ENCODE measurements at regions not wholly inside any gene's neighbourhood (a gene's known extent, or its start where the extent isn't known, plus 50 kb on each side); places are given as distances from the start of the nearest gene placed in this dataset.

GRCh38 chr2:155320236-155320635, 621.7 kb downstream of the KCNJ3 start:
- H3K4me3 ChIP-seq (ENCODE audit: low read depth, low read length): no peak overlapping the region
- H3K27me3 Mint-ChIP-seq: no peaks in the 10 kb centered on the region
- no peaks in the 10 kb centered on the region for H3K27me3 ChIP-seq (ENCODE audit: control insufficient read depth, insufficient read depth, low read length)
- no peak overlapping the region for H3K27ac Mint-ChIP-seq
- H3K9me3 ChIP-seq (ENCODE audit: control insufficient read depth in 2 of 2, low read length in 2 of 2): no peaks in the 10 kb centered on the region
- peaks cover 0 to 4% (median 3%) of the 10 kb centered on the region in 7 donors for H3K9me3 Mint-ChIP-seq
- no peaks in the 10 kb centered on the region for H3K4me1 ChIP-seq (ENCODE audit: control insufficient read depth, insufficient read depth, low read length, poor library complexity, severe bottlenecking)
- no peak overlapping the region for H3K4me3 Mint-ChIP-seq
- no peak for DNase-seq
- H3K27ac ChIP-seq (ENCODE audit: insufficient read depth, low read length, poor library complexity, severe bottlenecking): no peak overlapping the region
- H3K36me3 ChIP-seq (ENCODE audit: control insufficient read depth, insufficient read depth, low read length): no peaks in the 10 kb centered on the region
- H3K4me1 Mint-ChIP-seq: no peaks in the 10 kb centered on the region
- no peaks in the 10 kb centered on the region for H3K36me3 Mint-ChIP-seq
- no peak for ATAC-seq (ENCODE audit: low read depth in 2 of 2)

DNA sequence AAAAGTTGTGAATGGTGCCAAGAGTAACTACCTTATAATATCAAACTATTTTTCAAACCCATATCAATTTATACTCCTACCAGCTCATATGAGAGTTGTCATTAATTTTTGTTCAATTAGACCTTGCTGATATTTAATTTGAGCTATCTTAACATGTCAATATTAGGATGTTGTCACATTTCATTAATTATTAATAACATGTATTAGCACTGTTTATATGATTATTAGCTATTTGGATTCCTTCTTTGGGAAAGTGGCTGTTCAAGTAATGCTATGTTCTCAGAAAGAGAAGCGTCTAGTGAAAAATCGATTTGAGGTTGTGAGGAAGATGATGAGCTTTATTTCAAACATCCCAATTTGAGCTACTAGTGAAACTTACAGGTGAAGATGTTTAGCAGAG, 620.2 kb downstream of the KCNJ3 start:
- no peak overlapping the region for H3K27ac Mint-ChIP-seq
- H3K27me3 ChIP-seq (ENCODE audit: control insufficient read depth, insufficient read depth, low read length): no peaks in the 10 kb centered on the region
- H3K36me3 ChIP-seq (ENCODE audit: control insufficient read depth, insufficient read depth, low read length): no peaks in the 10 kb centered on the region
- H3K36me3 Mint-ChIP-seq: no peaks in the 10 kb centered on the region
- no peaks in the 10 kb centered on the region for H3K4me1 Mint-ChIP-seq
- no peak overlapping the region for H3K4me3 ChIP-seq (ENCODE audit: low read depth, low read length)
- no peaks in the 10 kb centered on the region for H3K4me1 ChIP-seq (ENCODE audit: control insufficient read depth, insufficient read depth, low read length, poor library complexity, severe bottlenecking)
- no peak overlapping the region for H3K27ac ChIP-seq (ENCODE audit: insufficient read depth, low read length, poor library complexity, severe bottlenecking)
- no peaks in the 10 kb centered on the region for H3K9me3 ChIP-seq (ENCODE audit: control insufficient read depth in 2 of 2, low read length in 2 of 2)
- H3K9me3 Mint-ChIP-seq: peaks cover 0 to 4% (median 0%) of the 10 kb centered on the region in 7 donors
- no peaks in the 10 kb centered on the region for H3K27me3 Mint-ChIP-seq
- no peak overlapping the region for H3K4me3 Mint-ChIP-seq
- no peak for DNase-seq
- no peak for ATAC-seq (ENCODE audit: low read depth in 2 of 2)

DNA sequence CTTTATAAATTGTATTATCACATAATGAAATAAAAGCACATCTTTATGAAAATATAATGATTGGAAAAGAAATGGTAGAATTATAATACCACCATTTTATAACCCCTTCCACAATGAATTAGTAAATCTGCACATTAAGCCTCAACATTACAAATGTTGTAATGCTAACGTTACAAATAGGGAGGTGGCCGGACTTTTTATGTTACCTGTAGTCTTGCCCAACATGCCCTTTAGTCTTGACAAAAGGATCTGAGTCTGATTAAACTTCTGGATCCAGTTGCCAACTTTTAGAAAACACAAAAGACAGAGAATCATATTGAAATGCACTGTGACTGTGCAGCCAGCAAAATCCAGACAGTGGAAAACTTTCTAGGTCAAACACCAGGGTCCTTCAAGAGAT, 617.3 kb downstream of the KCNJ3 start:
- no peak for ATAC-seq (ENCODE audit: low read depth in 2 of 2)
- no peak for DNase-seq
- no peak overlapping the region for H3K4me3 ChIP-seq (ENCODE audit: low read depth, low read length)
- H3K36me3 Mint-ChIP-seq: no peaks in the 10 kb centered on the region
- H3K27ac ChIP-seq (ENCODE audit: insufficient read depth, low read length, poor library complexity, severe bottlenecking): no peak overlapping the region
- no peaks in the 10 kb centered on the region for H3K9me3 Mint-ChIP-seq
- H3K27me3 ChIP-seq (ENCODE audit: control insufficient read depth, insufficient read depth, low read length): no peaks in the 10 kb centered on the region
- no peaks in the 10 kb centered on the region for H3K36me3 ChIP-seq (ENCODE audit: control insufficient read depth, insufficient read depth, low read length)
- no peaks in the 10 kb centered on the region for H3K9me3 ChIP-seq (ENCODE audit: control insufficient read depth in 2 of 2, low read length in 2 of 2)
- no peaks in the 10 kb centered on the region for H3K4me1 ChIP-seq (ENCODE audit: control insufficient read depth, insufficient read depth, low read length, poor library complexity, severe bottlenecking)
- no peak overlapping the region for H3K4me3 Mint-ChIP-seq
- no peak overlapping the region for H3K27ac Mint-ChIP-seq
- no peaks in the 10 kb centered on the region for H3K4me1 Mint-ChIP-seq
- no peaks in the 10 kb centered on the region for H3K27me3 Mint-ChIP-seq

DNA sequence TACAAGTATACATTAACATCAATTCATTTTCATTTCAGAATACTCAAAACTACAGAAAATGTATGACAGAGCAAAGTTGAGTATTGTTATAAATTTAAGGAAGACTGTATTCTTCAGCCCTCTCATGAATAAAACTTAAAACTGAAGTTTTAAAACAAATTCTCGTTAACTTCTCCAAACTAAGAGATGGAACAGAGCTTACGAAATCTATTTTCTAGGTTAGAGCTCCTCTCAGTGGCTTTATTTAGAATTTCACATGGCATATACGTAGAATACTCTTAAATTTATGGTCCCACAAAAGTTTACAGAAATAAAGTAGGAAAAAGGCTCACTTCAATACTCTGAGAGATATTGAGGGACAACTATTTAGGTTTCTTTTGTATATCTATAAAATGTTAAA, 612.1 kb downstream of the KCNJ3 start:
- ATAC-seq (ENCODE audit: low read depth in 2 of 2): no peak
- no peak overlapping the region for H3K4me3 ChIP-seq (ENCODE audit: low read depth, low read length)
- no peaks in the 10 kb centered on the region for H3K36me3 ChIP-seq (ENCODE audit: control insufficient read depth, insufficient read depth, low read length)
- no peak overlapping the region for H3K27ac ChIP-seq (ENCODE audit: insufficient read depth, low read length, poor library complexity, severe bottlenecking)
- peak in 1 of 3 donors; percentile 2 for DNase-seq
- no peaks in the 10 kb centered on the region for H3K4me1 ChIP-seq (ENCODE audit: control insufficient read depth, insufficient read depth, low read length, poor library complexity, severe bottlenecking)
- H3K4me1 Mint-ChIP-seq: no peaks in the 10 kb centered on the region
- H3K36me3 Mint-ChIP-seq: no peaks in the 10 kb centered on the region
- H3K9me3 ChIP-seq (ENCODE audit: control insufficient read depth in 2 of 2, low read length in 2 of 2): no peaks in the 10 kb centered on the region
- H3K27me3 Mint-ChIP-seq: no peaks in the 10 kb centered on the region
- H3K27me3 ChIP-seq (ENCODE audit: control insufficient read depth, insufficient read depth, low read length): no peaks in the 10 kb centered on the region
- peaks cover 0 to 1% (median 0%) of the 10 kb centered on the region in 7 donors for H3K9me3 Mint-ChIP-seq
- H3K27ac Mint-ChIP-seq: no peak overlapping the region
- no peak overlapping the region for H3K4me3 Mint-ChIP-seq

DNA sequence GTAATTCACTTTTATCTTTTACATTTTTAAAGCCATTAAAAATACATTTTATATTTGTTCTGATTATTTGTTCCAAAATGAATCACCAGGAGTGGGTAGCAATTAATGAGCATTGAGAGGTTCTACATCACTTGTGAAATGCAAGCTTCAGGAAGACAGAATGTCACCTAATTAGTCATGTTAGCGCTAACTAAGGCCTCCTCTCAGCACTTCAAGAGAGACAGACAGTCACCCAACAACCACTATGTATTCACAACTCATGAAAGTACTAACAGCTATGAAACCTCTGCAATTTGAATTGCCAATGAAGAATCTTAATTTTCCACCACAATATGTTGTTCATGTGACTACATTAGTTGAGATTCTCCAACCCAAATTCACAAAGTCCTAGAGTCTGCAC, 611.0 kb downstream of the KCNJ3 start:
- Histone ChIP-seq H3K27ac (ENCODE audit: insufficient read depth, low read length, poor library complexity, severe bottlenecking) (no peak overlapping the region), H3K9me3 (ENCODE audit: control insufficient read depth in 2 of 2, low read length in 2 of 2) (no peaks in the 10 kb centered on the region), H3K4me1 (ENCODE audit: control insufficient read depth, insufficient read depth, low read length, poor library complexity, severe bottlenecking) (no peaks in the 10 kb centered on the region), H3K4me3 (ENCODE audit: low read depth, low read length) (no peak overlapping the region), H3K27me3 (ENCODE audit: control insufficient read depth, insufficient read depth, low read length) (no peaks in the 10 kb centered on the region), H3K36me3 (ENCODE audit: control insufficient read depth, insufficient read depth, low read length) (no peaks in the 10 kb centered on the region)
- H3K9me3 Mint-ChIP-seq: peaks cover 0 to 1% (median 0%) of the 10 kb centered on the region in 7 donors
- H3K36me3 Mint-ChIP-seq: no peaks in the 10 kb centered on the region
- no peak overlapping the region for H3K27ac Mint-ChIP-seq
- H3K4me1 Mint-ChIP-seq: no peaks in the 10 kb centered on the region
- ATAC-seq (ENCODE audit: low read depth in 2 of 2): no peak
- H3K4me3 Mint-ChIP-seq: no peak overlapping the region
- DNase-seq: no peak
- no peaks in the 10 kb centered on the region for H3K27me3 Mint-ChIP-seq

- H3K4me1 ChIP-seq (ENCODE audit: control insufficient read depth, insufficient read depth, low read length, poor library complexity, severe bottlenecking): no peaks in the 10 kb centered on the region
- no peak for ATAC-seq (ENCODE audit: low read depth in 2 of 2)
- Mint-ChIP-seq H3K27ac (no peak overlapping the region), H3K9me3 (peaks cover 0 to 1% (median 0%) of the 10 kb centered on the region in 7 donors), H3K4me3 (no peak overlapping the region), H3K36me3 (no peaks in the 10 kb centered on the region), H3K4me1 (no peaks in the 10 kb centered on the region), H3K27me3 (no peaks in the 10 kb centered on the region)
- H3K9me3 ChIP-seq (ENCODE audit: control insufficient read depth in 2 of 2, low read length in 2 of 2): no peaks in the 10 kb centered on the region
- DNase-seq: no peak
- H3K4me3 ChIP-seq (ENCODE audit: low read depth, low read length): no peak overlapping the region
- no peaks in the 10 kb centered on the region for H3K27me3 ChIP-seq (ENCODE audit: control insufficient read depth, insufficient read depth, low read length)
- H3K36me3 ChIP-seq (ENCODE audit: control insufficient read depth, insufficient read depth, low read length): no peaks in the 10 kb centered on the region
- no peak overlapping the region for H3K27ac ChIP-seq (ENCODE audit: insufficient read depth, low read length, poor library complexity, severe bottlenecking)
These were observed 610.0 kb downstream of the KCNJ3 start for GRCh38 chr2:155308367-155309009.

DNA sequence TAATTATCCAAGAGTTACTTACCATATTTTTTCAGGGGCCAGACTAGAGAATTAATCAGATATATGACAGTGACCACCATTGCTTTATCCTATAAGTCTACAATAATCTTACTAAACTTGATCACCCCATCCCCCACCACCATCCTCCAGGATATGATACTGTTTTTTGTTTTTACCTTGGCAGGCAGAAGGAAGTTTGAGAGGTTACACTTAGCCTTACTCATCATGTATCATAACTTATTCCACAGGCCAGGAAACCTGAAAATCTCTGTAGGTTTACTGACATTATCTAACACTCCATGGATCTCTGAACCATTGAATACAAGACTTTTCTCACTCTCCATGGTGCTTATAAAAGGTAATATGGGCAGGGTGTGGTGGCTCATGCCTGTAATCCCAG, 602.7 kb downstream of the KCNJ3 start:
- no peaks in the 10 kb centered on the region for H3K27me3 ChIP-seq (ENCODE audit: control insufficient read depth, insufficient read depth, low read length)
- Mint-ChIP-seq H3K9me3 (peaks cover 0 to 5% (median 0%) of the 10 kb centered on the region in 7 donors), H3K36me3 (no peaks in the 10 kb centered on the region), H3K27ac (no peak overlapping the region), H3K4me1 (no peaks in the 10 kb centered on the region), H3K27me3 (no peaks in the 10 kb centered on the region), H3K4me3 (no peak overlapping the region)
- ATAC-seq (ENCODE audit: low read depth in 2 of 2) (no peak), DNase-seq (no peak)
- H3K4me1 ChIP-seq (ENCODE audit: control insufficient read depth, insufficient read depth, low read length, poor library complexity, severe bottlenecking): no peaks in the 10 kb centered on the region
- no peak overlapping the region for H3K4me3 ChIP-seq (ENCODE audit: low read depth, low read length)
- H3K9me3 ChIP-seq (ENCODE audit: control insufficient read depth in 2 of 2, low read length in 2 of 2): no peaks in the 10 kb centered on the region
- no peak overlapping the region for H3K27ac ChIP-seq (ENCODE audit: insufficient read depth, low read length, poor library complexity, severe bottlenecking)
- no peaks in the 10 kb centered on the region for H3K36me3 ChIP-seq (ENCODE audit: control insufficient read depth, insufficient read depth, low read length)

GRCh38 chr2:155298001-155298400, 599.5 kb downstream of the KCNJ3 start:
- DNase-seq (no peak), ATAC-seq (ENCODE audit: low read depth in 2 of 2) (no peak)
- no peak overlapping the region for H3K4me3 ChIP-seq (ENCODE audit: low read depth, low read length)
- H3K27me3 Mint-ChIP-seq: no peaks in the 10 kb centered on the region
- no peaks in the 10 kb centered on the region for H3K36me3 ChIP-seq (ENCODE audit: control insufficient read depth, insufficient read depth, low read length)
- H3K9me3 ChIP-seq (ENCODE audit: control insufficient read depth in 2 of 2, low read length in 2 of 2): no peaks in the 10 kb centered on the region
- no peaks in the 10 kb centered on the region for H3K4me1 ChIP-seq (ENCODE audit: control insufficient read depth, insufficient read depth, low read length, poor library complexity, severe bottlenecking)
- H3K27me3 ChIP-seq (ENCODE audit: control insufficient read depth, insufficient read depth, low read length): no peaks in the 10 kb centered on the region
- peaks cover 0 to 5% (median 0%) of the 10 kb centered on the region in 7 donors for H3K9me3 Mint-ChIP-seq
- H3K36me3 Mint-ChIP-seq: no peaks in the 10 kb centered on the region
- no peak overlapping the region for H3K27ac Mint-ChIP-seq
- H3K4me3 Mint-ChIP-seq: no peak overlapping the region
- H3K4me1 Mint-ChIP-seq: no peaks in the 10 kb centered on the region
- H3K27ac ChIP-seq (ENCODE audit: insufficient read depth, low read length, poor library complexity, severe bottlenecking): no peak overlapping the region

Data from CD4-positive, CD25-positive, alpha-beta regulatory T cell (primary cell).